HG03159 (cell line): ENCODE measurements at regions not wholly inside any gene's neighbourhood (a gene's known extent, or its start where the extent isn't known, plus 50 kb on each side); places are given as distances from the start of the nearest gene placed in this dataset.

ENCODE experiments used
- ATAC-seq: cut with Tn5 transposase; IDR thresholded peaks from one replicate; pipeline ENCODE4 v1.9.1; 2021; ENCODE audit warnings: mild to moderate bottlenecking, moderate library complexity; ENCODE audit not compliant: unreplicated experiment

GRCh38 chr12:84605983-84606382 lies 306.6 kb downstream of the SLC6A15 start:
- no peak for ATAC-seq

GRCh38 chr12:84604551-84604950 lies 308.0 kb downstream of the SLC6A15 start:
- ATAC-seq, result no peak

GRCh38 chr12:84603484-84604248 lies 308.9 kb downstream of the SLC6A15 start:
- no peak for ATAC-seq

GRCh38 chr12:84601483-84601882 lies 311.1 kb downstream of the SLC6A15 start:
- no peak for ATAC-seq

GRCh38 chr12:84599539-84599938 lies 313.1 kb downstream of the SLC6A15 start:
- no peak for ATAC-seq

- no peak for ATAC-seq
Measured at GRCh38 chr12:84596266-84596665, 316.3 kb downstream of the SLC6A15 start.

GRCh38 chr12:84594157-84594556 lies 318.4 kb downstream of the SLC6A15 start:
- ATAC-seq, result no peak

GRCh38 chr12:84585776-84586395 lies 326.7 kb downstream of the SLC6A15 start:
- ATAC-seq, result no peak

GRCh38 chr12:84572196-84572595 lies 340.4 kb downstream of the SLC6A15 start:
- no peak for ATAC-seq

- ATAC-seq, result no peak
Measured at GRCh38 chr12:84562331-84562730, 350.3 kb downstream of the SLC6A15 start.

GRCh38 chr12:84561351-84561750 lies 351.2 kb downstream of the SLC6A15 start:
- ATAC-seq, result no peak

GRCh38 chr12:84554199-84554723 lies 358.3 kb downstream of the SLC6A15 start:
- no peak for ATAC-seq

- no peak for ATAC-seq
Measured at GRCh38 chr12:84553331-84554117, 359.1 kb downstream of the SLC6A15 start.

GRCh38 chr12:84551373-84551772 lies 361.2 kb downstream of the SLC6A15 start:
- no peak for ATAC-seq

GRCh38 chr12:84550518-84550917 lies 362.1 kb downstream of the SLC6A15 start:
- no peak for ATAC-seq

- ATAC-seq, result no peak
Measured at GRCh38 chr12:84542289-84542688, 370.3 kb downstream of the SLC6A15 start.

- no peak for ATAC-seq
Measured at GRCh38 chr12:84537666-84538065, 374.9 kb downstream of the SLC6A15 start.

- ATAC-seq, result no peak
Measured at GRCh38 chr12:84512751-84513150, 399.8 kb downstream of the SLC6A15 start.

- ATAC-seq, result no peak
Measured at GRCh38 chr12:84508851-84509260, 403.7 kb downstream of the SLC6A15 start.

GRCh38 chr12:84507956-84508850 lies 404.4 kb downstream of the SLC6A15 start:
- ATAC-seq, result peak; percentile 88
